GM10266 (cell line): ENCODE measurements at regions not wholly inside any gene's neighbourhood (a gene's known extent, or its start where the extent isn't known, plus 50 kb on each side); places are given as distances from the start of the nearest gene placed in this dataset.

Experiments
- DNase-seq: peaks from one replicate; pipeline ENCODE4 v3.0.0; 2012; ENCODE audit errors: extremely low spot score
- CTCF ChIP-seq: IDR thresholded peaks from 2 replicates; pipeline ENCODE4 v1.5.1; 2012; ENCODE audit warnings: mild to moderate bottlenecking, low read depth; ENCODE audit not compliant: control insufficient read depth, insufficient read depth; ENCODE audit errors: missing control alignments

GRCh38 chr7:19537942-19538401 lies 170.9 kb downstream of the POLR1F start:
- no peak for TF ChIP-seq CTCF
- no peak for DNase-seq

- TF ChIP-seq CTCF: no peak
- no peak for DNase-seq
These were observed 175.6 kb downstream of the POLR1F start for GRCh38 chr7:19533266-19533665.

- DNase-seq: no peak
- no peak for TF ChIP-seq CTCF
These were observed 178.0 kb downstream of the POLR1F start for GRCh38 chr7:19530852-19531251.

GRCh38 chr7:19530261-19530660 lies 178.6 kb downstream of the POLR1F start:
- DNase-seq: no peak
- no peak for TF ChIP-seq CTCF

- no peak for TF ChIP-seq CTCF
- DNase-seq: no peak
These were observed 182.2 kb downstream of the POLR1F start for GRCh38 chr7:19526639-19527038.

- no peak for DNase-seq
These were observed 186.4 kb downstream of the POLR1F start for GRCh38 chr7:19522486-19522885.

GRCh38 chr7:19520392-19520791 lies 188.4 kb downstream of the POLR1F start:
- no peak for TF ChIP-seq CTCF
- DNase-seq: no peak

More at GRCh38 chr7:19522486-19522885, 186.4 kb downstream of the POLR1F start:
- TF ChIP-seq CTCF: no peak
